CD1c-positive myeloid dendritic cell (primary cell): ENCODE measurements at regions not wholly inside any gene's neighbourhood (a gene's known extent, or its start where the extent isn't known, plus 50 kb on each side); places are given as distances from the start of the nearest gene placed in this dataset.

Experiments
- DNase-seq: peaks from one replicate; pipeline ENCODE4 v3.0.0-alpha.2; 2016; ENCODE audit errors: extremely low spot score

- DNase-seq, result no peak
Measured at GRCh38 chr10:131015271-131015670, 296.2 kb downstream of the TCERG1L start.

DNA sequence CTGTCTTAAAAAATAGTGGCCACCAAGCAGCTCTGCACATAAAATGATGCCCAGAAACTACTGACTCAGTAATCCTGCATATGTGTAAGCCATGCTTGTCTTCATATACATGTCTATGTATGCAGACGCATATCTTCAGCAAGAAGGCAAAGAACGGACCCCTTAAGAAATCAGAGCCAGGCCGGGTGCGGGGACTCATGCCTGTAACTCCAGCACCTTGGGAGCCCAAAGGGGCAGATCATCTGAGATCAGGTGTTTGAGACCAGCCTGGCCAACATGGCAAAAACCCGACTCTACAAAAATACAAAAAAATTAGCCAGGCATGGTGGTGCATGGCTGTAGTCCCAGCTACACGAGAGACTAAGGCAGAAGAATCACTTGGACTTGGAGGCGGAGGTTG is 295.0 kb downstream of the TCERG1L start:
- DNase-seq, result no peak

GRCh38 chr10:131017566-131018285 is 293.8 kb downstream of the TCERG1L start:
- no peak for DNase-seq

GRCh38 chr10:131018886-131019500 is 292.5 kb downstream of the TCERG1L start:
- DNase-seq, result no peak

DNA sequence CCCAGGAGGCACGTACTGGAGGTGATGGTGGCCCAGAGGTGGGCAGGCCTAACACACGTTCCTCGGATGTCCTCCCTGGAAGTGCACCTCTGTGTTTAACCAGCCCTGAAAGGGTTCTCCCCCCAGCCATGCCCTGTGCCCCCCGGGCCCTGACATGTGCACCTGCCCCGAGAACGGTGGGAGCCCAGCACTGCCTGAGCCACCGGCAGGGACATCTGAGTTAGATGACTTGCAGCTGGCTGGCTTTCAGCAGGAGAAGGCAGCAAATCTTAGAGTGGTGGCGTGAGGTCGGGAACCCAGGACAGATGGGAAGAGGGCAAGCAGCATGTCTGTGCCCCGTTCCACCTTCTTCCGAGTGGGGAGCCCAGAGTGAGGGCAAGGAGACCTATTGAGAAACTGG is 291.8 kb downstream of the TCERG1L start:
- DNase-seq, result no peak

- no peak for DNase-seq
Measured at GRCh38 chr10:131020775-131021174, 290.7 kb downstream of the TCERG1L start.

DNA sequence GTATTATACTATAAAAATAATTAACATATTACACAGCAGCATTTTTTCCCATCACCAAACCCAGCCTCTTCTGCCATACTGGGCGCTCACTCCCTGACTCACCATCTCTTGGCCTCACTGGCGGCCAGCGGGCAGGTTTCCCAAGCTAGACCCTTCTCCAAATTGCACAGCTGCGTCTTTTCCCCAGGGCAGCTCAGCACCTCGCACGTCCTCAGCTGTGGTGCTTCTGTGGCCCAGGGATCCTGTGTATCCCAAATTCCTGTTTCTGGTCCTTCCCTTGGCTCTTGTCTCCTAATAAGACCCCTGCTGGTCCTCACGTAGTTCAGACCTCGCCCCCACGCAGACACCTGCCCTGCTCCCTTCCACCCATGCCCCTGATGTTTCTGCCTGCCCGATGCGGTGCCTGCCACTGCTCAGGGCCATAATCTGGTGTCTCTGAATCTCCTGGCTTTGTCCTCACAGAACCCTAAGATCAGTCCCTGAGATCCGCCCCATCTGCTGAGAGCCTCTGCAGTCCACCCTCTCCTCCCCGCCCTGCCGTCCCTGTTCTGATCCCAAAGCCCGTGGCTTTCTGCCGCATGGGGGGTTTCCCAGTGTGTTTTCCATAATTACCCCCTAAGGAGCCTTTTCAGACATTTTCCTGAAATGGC is 290.1 kb downstream of the TCERG1L start:
- no peak for DNase-seq

DNA sequence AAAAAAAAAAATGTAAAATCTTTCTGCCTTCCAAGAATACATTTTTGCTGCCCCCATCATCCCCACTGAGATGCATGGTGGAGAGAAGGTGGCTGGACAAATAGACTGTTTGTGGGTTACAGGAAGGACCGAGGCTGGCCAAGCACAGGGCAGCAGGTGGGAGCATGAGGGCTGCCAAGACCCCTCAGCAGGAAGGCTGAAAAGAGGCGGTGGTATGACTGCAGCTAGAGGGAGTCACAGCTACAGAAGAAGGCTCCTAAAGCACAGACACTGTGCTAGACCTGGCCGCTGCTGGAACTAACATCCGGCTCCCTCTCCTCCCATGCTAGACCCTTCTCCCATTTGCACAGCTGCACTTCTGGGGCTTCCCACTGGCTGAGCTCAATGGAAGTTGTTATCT is 289.6 kb downstream of the TCERG1L start:
- no peak for DNase-seq

GRCh38 chr10:131022369-131022768 is 289.2 kb downstream of the TCERG1L start:
- DNase-seq, result no peak

DNA sequence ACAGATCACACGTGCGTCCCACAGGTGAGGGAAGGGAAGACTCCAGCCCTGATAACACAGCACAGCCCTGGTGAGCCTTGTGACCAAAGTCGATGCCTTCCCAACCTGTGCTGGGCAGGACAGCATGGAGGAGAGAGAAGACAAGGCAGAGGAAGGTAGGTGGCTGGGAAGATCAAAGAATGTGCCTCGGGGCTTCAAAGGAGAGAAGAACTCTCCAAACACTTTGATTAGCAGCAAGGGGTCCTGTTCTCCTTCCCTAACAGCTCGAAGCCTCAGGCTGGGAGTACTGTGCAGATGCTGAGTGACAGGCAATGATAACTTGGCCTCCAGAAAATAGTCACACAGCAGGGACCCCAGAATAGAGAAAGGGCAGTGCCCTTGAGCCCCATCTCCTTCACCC is 288.5 kb downstream of the TCERG1L start:
- DNase-seq, result no peak

- no peak for DNase-seq
Measured at GRCh38 chr10:131024259-131025131, 287.0 kb downstream of the TCERG1L start.

GRCh38 chr10:131025333-131025732 is 286.2 kb downstream of the TCERG1L start:
- no peak for DNase-seq

- no peak for DNase-seq
Measured at GRCh38 chr10:131027256-131027655, 284.3 kb downstream of the TCERG1L start.

DNA sequence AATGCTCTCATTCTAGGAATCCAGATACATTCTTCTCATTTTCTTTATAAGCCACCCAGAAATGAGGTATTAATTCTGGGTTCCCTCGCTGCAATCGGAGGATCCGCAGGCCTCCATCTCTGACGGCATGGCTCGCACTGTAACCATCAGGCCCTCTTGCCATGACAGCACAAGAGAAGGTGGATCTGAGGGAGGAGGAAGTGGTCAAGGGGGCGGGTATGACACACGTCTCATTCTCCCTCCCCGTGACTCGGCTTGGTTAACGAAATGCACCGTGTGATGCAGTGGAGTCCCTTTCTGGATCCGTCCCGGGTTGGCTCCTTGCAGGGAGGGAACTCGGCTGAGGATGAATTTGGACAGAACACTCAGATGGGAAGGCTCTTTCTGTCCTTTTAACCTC is 280.2 kb downstream of the TCERG1L start:
- DNase-seq, result no peak

DNA sequence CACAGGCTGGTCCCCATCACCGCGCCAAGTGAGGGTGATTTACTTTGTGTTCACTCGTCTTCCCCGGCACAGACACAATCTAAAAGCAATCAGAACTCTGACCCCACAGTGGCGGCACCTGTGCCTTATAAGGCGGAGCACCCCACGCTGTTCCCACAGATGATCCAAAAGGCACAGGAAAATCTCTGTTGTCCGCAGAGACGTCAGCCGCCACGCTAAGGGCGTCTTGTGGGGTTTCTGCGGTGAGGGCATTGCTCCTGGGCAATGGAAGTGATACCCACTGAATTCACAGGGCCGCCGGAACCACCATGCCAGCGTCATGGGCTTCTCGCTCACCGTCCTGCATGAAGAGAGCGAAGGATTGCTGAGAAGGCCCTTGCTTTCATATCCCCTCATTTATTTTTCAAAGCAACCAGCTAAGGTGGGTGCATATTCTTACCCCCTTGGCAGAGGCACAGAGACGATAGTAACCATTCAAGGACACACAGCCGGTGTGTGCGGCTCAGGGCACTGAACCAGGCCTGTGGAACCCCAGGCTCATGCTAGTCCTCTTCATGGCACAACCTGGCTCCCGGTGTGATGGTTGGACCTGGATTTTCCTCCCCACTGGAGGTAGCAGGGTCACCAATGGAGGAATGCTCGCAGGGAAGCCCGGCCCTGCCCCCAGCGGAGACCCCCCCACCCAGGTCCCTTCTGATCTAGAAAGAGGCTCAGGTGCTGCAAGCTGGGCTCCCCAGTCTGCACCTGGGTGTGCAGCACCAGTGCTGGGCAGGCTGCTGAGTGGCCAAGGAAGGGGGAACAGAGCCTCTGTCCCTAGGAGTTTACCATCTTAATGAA is 279.0 kb downstream of the TCERG1L start:
- DNase-seq, result no peak

DNA sequence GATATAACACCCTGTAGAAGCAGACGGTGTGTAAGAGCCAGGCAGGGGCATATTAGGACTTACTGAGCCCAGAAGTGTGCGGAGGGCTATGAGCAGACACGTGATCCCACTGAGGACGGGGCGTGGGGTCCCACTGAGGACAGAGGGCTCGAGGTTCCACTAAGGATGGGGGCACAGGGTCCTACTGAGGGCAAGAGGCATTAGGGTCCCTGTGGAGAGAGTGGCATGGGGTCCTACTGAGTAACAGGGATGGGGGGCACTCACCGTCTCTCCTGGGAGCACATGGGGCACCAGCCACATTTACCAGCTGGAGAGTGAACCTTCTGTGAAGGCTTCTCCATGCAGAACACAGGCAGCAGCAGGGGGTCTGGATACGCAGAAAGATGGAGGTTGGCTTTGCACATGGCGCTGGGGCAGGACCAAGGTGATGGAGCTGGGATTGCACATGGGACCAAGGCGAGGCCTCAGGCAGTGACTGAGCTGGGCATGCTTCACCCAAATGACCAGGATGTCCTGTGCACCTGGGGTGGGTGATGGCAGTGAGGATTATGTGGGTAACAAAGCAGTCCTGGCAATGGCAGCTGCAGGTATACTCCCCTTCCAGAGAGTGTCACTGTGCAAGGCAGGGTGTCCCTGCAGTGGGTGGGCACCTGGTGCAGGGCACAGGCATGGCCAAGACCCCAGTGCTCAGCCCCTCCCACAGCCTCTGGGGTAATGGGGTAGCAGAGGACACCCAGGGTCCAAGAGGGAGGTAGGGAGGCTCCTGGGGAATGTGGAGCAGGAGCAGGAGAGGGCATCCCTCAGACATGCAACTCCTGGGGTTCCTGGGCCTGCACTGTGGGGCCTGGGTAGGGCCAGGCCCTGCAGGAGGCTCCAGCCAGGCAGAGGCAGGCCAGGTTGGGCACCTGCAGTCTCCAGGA is 278.1 kb downstream of the TCERG1L start:
- no peak for DNase-seq

DNA sequence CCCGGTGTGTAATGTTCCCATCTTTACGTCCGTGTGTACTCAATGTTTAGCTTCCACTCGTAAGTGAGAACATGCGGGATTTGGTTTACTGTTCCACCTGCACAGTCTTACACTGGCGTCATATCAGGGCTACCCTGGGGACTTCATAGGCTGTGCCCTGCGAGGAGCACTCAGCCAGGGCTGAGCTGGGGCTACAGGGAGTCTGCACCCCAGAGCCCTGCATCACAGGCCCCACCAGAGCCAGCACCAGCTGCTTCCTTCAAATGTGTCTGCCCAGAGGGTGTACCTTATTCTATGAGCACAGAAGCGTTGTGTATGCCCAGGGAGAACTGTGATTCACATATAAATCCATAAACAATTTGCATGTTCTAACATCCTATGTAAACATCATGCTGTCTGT is 277.1 kb downstream of the TCERG1L start:
- no peak for DNase-seq

DNA sequence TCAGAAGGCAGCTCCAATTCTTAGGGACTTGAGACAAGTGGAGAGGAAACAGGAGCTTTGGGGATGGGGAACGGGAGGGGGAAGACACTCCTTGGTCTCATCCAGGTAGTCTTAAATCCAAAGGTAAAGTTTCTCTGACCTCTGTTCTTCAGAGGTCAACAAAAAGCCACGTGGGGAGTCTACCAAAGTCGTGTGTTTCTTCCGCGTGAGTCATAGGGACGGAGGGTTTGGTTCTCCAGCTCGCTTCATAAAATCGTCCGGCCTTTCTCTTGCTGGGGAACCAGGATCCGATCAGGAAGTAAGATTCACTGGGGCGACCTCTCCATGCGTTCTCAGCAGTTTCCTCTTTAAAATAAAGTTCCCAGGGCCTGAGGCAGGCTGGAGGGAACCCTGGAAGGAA is 275.7 kb downstream of the TCERG1L start:
- no peak for DNase-seq

DNA sequence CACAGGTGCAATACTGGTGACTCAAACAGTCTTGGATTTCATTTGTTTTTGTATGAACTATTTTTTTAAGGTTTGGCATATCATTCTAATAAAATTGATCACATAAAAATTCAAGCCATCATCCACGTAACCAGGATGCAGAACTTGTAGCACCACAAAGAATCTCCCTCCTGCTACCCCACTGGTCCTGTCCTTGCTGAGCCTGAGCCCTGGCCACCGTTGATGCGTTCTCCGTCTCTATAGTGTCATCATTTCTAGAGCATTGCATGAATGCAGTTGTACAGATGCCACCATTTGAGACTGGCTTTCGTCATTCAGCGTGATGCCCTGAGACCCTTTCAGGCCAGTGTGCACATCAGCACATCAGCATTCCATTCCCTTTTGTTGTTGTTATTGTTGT is 273.5 kb downstream of the TCERG1L start:
- no peak for DNase-seq

DNA sequence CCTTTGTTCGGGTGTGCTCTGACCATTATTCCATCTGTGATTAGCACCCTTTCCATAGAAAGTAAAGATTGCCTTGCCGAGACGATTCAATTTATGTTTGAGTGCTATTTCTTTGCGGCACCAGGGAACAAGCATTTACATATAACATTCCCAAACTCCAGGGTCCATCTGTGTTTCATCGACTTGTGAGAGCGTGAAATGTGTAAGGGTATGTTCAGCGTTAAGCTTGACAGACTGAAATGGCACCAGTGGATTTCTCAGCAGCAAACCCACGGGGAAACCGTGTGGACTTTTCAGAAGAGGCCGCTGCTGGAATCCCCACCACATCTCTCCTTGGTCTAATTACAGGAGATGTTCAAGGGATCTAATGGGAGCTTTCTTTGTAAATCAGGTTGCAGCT is 270.5 kb downstream of the TCERG1L start:
- DNase-seq, result no peak
